ENCODE measurements at regions not wholly inside any gene's neighbourhood (a gene's known extent, or its start where the extent isn't known, plus 50 kb on each side); places are given as distances from the start of the nearest gene placed in this dataset.

GRCh38 chr12:131494216-131494615, 216.7 kb upstream of the SFSWAP start:
- Histone ChIP-seq H3K4me3 (no peak overlapping the region), H3K36me3 (no peaks in the 10 kb centered on the region), H3K27ac (no peak overlapping the region), H3K27me3 (no peaks in the 10 kb centered on the region), H3K4me1 (no peaks in the 10 kb centered on the region), H3K9me3 (no peaks in the 10 kb centered on the region)
- no peak for ATAC-seq
- TF ChIP-seq POLR2A (IDR thresholded peaks at IDR 0.05): no peak
- no peak for TF ChIP-seq CTCF (IDR thresholded peaks at IDR 0.05 in 4 of 5, conservative IDR thresholded peaks at IDR 0.05 in 1 of 5)
- in situ Hi-C loops (cut with MboI; ENCODE audit: low sequenced_read_pairs in 4 of 4): no loop called here
- intact Hi-C loops (cut with DNase I; ENCODE audit: low total_unique reads): no loop called here
- no peak for DNase-seq

- Histone ChIP-seq H3K36me3 (no peaks in the 10 kb centered on the region), H3K27ac (no peak overlapping the region), H3K4me3 (no peak overlapping the region), H3K9me3 (no peaks in the 10 kb centered on the region), H3K4me1 (no peaks in the 10 kb centered on the region), H3K27me3 (no peaks in the 10 kb centered on the region)
- no peak for DNase-seq
- intact Hi-C loops (cut with DNase I; ENCODE audit: low total_unique reads) (no loop called here), in situ Hi-C loops (cut with MboI; ENCODE audit: low sequenced_read_pairs in 4 of 4) (no loop called here)
- ATAC-seq: no peak
- TF ChIP-seq POLR2A (IDR thresholded peaks at IDR 0.05) (no peak), CTCF (IDR thresholded peaks at IDR 0.05 in 4 of 5, conservative IDR thresholded peaks at IDR 0.05 in 1 of 5) (no peak)
Observed at GRCh38 chr12:131494741-131495524, 216.0 kb upstream of the SFSWAP start.

GRCh38 chr12:131497966-131498365, 212.9 kb upstream of the SFSWAP start:
- ATAC-seq: no peak
- Histone ChIP-seq H3K27ac (no peak overlapping the region), H3K9me3 (no peaks in the 10 kb centered on the region), H3K4me1 (no peaks in the 10 kb centered on the region), H3K36me3 (no peaks in the 10 kb centered on the region), H3K27me3 (no peaks in the 10 kb centered on the region), H3K4me3 (no peak overlapping the region)
- in situ Hi-C loops (cut with MboI; ENCODE audit: low sequenced_read_pairs in 4 of 4): no loop called here
- no peak for TF ChIP-seq CTCF (IDR thresholded peaks at IDR 0.05 in 4 of 5, conservative IDR thresholded peaks at IDR 0.05 in 1 of 5)
- no peak for TF ChIP-seq POLR2A (IDR thresholded peaks at IDR 0.05)
- intact Hi-C loops (cut with DNase I; ENCODE audit: low total_unique reads): no loop called here
- DNase-seq: no peak

GRCh38 chr12:131499160-131499863, 211.6 kb upstream of the SFSWAP start:
- TF ChIP-seq POLR2A (IDR thresholded peaks at IDR 0.05) (no peak), CTCF (IDR thresholded peaks at IDR 0.05 in 4 of 5, conservative IDR thresholded peaks at IDR 0.05 in 1 of 5) (no peak)
- intact Hi-C loops (cut with DNase I; ENCODE audit: low total_unique reads): no loop called here
- in situ Hi-C loops (cut with MboI; ENCODE audit: low sequenced_read_pairs in 4 of 4): no loop called here

More at GRCh38 chr12:131499160-131499863, 211.6 kb upstream of the SFSWAP start:
- no peaks in the 10 kb centered on the region for H3K9me3 ChIP-seq
- no peaks in the 10 kb centered on the region for H3K36me3 ChIP-seq
- H3K4me3 ChIP-seq: no peak overlapping the region
- no peaks in the 10 kb centered on the region for H3K4me1 ChIP-seq
- no peaks in the 10 kb centered on the region for H3K27me3 ChIP-seq
- DNase-seq (peak; percentile 15 to 36), ATAC-seq (peak; percentile 89 to 97)
- H3K27ac ChIP-seq: no peak overlapping the region

All from gastrocnemius medialis (tissue), 4 donors.